ENCODE measurements at regions not wholly inside any gene's neighbourhood (a gene's known extent, or its start where the extent isn't known, plus 50 kb on each side); places are given as distances from the start of the nearest gene placed in this dataset.

DNA sequence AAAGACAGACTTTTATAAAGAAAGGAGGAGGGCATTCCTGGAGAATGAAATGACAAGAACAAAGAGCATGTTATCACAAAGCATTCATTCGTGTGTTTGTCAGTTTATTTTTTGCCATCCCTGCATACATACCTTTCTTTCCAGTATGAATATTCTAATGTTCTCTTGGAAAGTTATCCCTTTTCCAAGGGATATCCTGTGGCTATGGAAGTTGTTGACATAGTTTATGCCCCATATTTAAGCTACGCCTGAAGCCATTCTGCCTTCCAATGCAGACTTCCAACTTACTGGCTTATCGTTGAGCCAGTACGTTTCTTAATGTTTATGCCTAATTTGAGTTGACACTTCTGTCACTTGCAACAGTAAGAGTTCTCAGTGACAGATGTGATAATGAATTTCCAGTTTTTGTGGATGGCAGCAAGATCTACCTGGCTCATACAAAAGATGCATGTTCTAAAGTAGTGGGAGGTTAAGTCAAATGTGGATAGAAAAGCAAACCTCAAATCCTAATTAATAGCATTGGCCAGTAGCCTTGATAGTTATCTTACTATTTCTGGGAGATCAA lies 133.3 kb upstream of the ANO3 start:
- H3K9me3 Mint-ChIP-seq (ENCODE audit: unreplicated experiment): no peaks in the 10 kb centered on the region
- no peak for TF ChIP-seq CTCF (IDR thresholded peaks at IDR 0.05; ENCODE audit: partially characterized antibody, unreplicated experiment)
- H3K4me1 Mint-ChIP-seq (ENCODE audit: low read depth, unreplicated experiment): no peaks in the 10 kb centered on the region
- H3K27me3 Mint-ChIP-seq (ENCODE audit: unreplicated experiment): no peaks in the 10 kb centered on the region
- no peak overlapping the region for H3K4me3 Mint-ChIP-seq (ENCODE audit: unreplicated experiment)
- no peak for DNase-seq
- H3K36me3 Mint-ChIP-seq (ENCODE audit: unreplicated experiment): no peaks in the 10 kb centered on the region
- H3K27ac Mint-ChIP-seq (ENCODE audit: unreplicated experiment): no peak overlapping the region

DNA sequence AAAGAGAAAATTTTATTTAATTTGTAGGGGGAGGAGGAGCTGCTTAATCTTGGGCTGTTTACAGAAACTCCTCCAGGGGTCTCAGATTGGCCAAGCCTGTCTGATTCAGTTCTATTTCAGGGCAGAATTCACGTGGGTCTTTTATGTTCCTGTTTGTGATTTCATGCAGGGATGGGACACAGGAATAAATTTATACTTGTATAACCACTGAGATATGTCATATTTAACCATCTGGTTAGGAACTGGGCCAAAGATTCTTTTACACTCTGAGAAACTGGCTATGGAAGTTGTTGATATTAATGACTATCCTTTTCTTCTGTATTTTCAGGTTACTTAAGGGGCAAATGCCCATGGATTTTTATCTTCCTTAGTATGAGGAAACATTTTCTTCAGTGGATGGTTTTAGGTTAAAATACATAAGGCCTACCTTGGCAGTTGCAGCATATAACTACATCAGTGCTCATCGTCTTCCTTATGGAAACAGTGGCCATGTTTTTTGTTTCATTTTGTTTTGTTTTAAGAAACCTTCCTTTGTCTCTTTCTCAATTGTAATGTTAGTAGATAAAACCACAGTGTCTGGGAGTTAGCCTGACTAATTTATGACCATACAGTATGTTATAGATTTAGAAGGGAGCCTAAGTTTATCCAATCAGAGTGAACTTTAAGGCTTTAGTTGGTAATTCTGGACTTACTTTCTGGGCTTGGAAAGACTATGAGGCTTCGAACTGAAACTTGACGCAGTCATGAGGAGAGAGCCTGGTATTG lies 132.4 kb upstream of the ANO3 start:
- Mint-ChIP-seq H3K4me3 (ENCODE audit: unreplicated experiment) (no peak overlapping the region), H3K27me3 (ENCODE audit: unreplicated experiment) (no peaks in the 10 kb centered on the region), H3K9me3 (ENCODE audit: unreplicated experiment) (no peaks in the 10 kb centered on the region), H3K36me3 (ENCODE audit: unreplicated experiment) (no peaks in the 10 kb centered on the region), H3K4me1 (ENCODE audit: low read depth, unreplicated experiment) (no peaks in the 10 kb centered on the region), H3K27ac (ENCODE audit: unreplicated experiment) (no peak overlapping the region)
- no peak for TF ChIP-seq CTCF (IDR thresholded peaks at IDR 0.05; ENCODE audit: partially characterized antibody, unreplicated experiment)
- DNase-seq: no peak

DNA sequence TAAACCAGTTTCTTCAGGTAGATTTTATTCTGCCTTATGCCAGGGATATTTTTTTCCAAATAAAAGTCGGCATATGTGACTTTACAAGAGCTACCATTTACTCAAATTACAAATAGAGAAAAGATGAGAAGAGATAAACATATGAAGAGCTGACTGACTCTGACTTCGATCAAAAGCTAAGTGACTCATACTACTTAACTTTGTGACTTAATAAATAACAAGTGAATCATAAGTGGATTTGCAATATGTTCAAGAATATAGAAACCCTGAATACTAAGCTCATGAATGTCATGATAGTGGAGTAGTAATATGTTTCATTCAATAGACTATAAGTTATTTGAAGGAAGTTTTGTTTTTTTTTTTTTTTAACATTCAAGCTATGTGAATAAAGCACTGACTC lies 130.5 kb upstream of the ANO3 start:
- no peak for DNase-seq
- no peaks in the 10 kb centered on the region for H3K4me1 Mint-ChIP-seq (ENCODE audit: low read depth, unreplicated experiment)
- no peak overlapping the region for H3K4me3 Mint-ChIP-seq (ENCODE audit: unreplicated experiment)
- no peak overlapping the region for H3K27ac Mint-ChIP-seq (ENCODE audit: unreplicated experiment)
- H3K36me3 Mint-ChIP-seq (ENCODE audit: unreplicated experiment): no peaks in the 10 kb centered on the region
- TF ChIP-seq CTCF (IDR thresholded peaks at IDR 0.05; ENCODE audit: partially characterized antibody, unreplicated experiment): no peak
- H3K9me3 Mint-ChIP-seq (ENCODE audit: unreplicated experiment): no peaks in the 10 kb centered on the region
- H3K27me3 Mint-ChIP-seq (ENCODE audit: unreplicated experiment): no peaks in the 10 kb centered on the region

- Mint-ChIP-seq H3K9me3 (ENCODE audit: unreplicated experiment) (no peaks in the 10 kb centered on the region), H3K36me3 (ENCODE audit: unreplicated experiment) (no peaks in the 10 kb centered on the region), H3K4me1 (ENCODE audit: low read depth, unreplicated experiment) (no peaks in the 10 kb centered on the region), H3K4me3 (ENCODE audit: unreplicated experiment) (no peak overlapping the region), H3K27ac (ENCODE audit: unreplicated experiment) (no peak overlapping the region), H3K27me3 (ENCODE audit: unreplicated experiment) (no peaks in the 10 kb centered on the region)
- DNase-seq: no peak
- TF ChIP-seq CTCF (IDR thresholded peaks at IDR 0.05; ENCODE audit: partially characterized antibody, unreplicated experiment): no peak
Observed at GRCh38 chr11:26202754-26203153, 129.2 kb upstream of the ANO3 start.

- no peaks in the 10 kb centered on the region for H3K36me3 Mint-ChIP-seq (ENCODE audit: unreplicated experiment)
- no peaks in the 10 kb centered on the region for H3K4me1 Mint-ChIP-seq (ENCODE audit: low read depth, unreplicated experiment)
- no peaks in the 10 kb centered on the region for H3K27me3 Mint-ChIP-seq (ENCODE audit: unreplicated experiment)
- H3K27ac Mint-ChIP-seq (ENCODE audit: unreplicated experiment): no peak overlapping the region
- TF ChIP-seq CTCF (IDR thresholded peaks at IDR 0.05; ENCODE audit: partially characterized antibody, unreplicated experiment): no peak
- no peak overlapping the region for H3K4me3 Mint-ChIP-seq (ENCODE audit: unreplicated experiment)
- no peak for DNase-seq
- no peaks in the 10 kb centered on the region for H3K9me3 Mint-ChIP-seq (ENCODE audit: unreplicated experiment)
Observed at GRCh38 chr11:26204101-26204500, 127.8 kb upstream of the ANO3 start.
